GM12873 (cell line): ENCODE measurements at regions not wholly inside any gene's neighbourhood (a gene's known extent, or its start where the extent isn't known, plus 50 kb on each side); places are given as distances from the start of the nearest gene placed in this dataset.

Experiments used
- TF ChIP-seq, protein P1 (sequence below): IDR thresholded peaks from 2 replicates; pipeline ENCODE4 v1.5.1; 2012; ENCODE audit warnings: low read depth, mild to moderate bottlenecking, moderate library complexity, low read length, control low read depth; ENCODE audit not compliant: insufficient read depth; ENCODE audit errors: missing control alignments

DNA sequence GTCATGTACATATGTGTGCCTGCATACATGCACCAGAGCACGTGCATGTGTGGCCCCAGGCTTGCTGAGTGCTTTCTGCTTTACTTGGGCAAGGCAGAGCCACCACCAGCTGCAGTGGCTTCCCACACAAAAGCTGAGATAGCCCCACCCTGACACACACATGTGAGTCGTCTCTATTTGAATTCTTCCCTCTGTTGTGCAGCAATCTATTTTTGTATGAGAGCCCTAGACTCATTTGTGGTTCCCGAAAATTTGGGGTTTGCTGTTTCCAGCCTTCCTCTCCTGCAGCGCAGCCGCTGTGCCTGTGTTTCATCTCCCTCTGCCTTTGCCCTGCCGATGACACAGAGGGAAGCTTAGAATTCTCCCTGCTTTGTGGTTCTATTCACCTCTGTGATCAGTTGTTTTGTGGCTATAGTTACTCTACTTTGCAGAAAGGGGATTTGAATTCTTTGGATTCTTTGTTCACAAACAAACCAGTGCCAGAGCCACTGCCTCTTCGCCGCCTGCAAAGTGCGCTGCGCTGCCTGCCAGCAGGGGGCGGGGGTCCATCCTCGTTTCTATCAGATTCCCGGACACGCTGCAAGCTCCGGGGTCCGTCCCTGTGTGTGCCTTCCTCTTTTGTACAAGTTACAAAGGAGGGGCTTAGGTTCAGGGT is 95.8 kb upstream of the DAP start:
- TF ChIP-seq, protein P1, sequence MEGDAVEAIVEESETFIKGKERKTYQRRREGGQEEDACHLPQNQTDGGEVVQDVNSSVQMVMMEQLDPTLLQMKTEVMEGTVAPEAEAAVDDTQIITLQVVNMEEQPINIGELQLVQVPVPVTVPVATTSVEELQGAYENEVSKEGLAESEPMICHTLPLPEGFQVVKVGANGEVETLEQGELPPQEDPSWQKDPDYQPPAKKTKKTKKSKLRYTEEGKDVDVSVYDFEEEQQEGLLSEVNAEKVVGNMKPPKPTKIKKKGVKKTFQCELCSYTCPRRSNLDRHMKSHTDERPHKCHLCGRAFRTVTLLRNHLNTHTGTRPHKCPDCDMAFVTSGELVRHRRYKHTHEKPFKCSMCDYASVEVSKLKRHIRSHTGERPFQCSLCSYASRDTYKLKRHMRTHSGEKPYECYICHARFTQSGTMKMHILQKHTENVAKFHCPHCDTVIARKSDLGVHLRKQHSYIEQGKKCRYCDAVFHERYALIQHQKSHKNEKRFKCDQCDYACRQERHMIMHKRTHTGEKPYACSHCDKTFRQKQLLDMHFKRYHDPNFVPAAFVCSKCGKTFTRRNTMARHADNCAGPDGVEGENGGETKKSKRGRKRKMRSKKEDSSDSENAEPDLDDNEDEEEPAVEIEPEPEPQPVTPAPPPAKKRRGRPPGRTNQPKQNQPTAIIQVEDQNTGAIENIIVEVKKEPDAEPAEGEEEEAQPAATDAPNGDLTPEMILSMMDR, result peak; percentile 91

GRCh38 chr5:10856071-10856470 is 95.0 kb upstream of the DAP start:
- TF ChIP-seq, protein P1, result no peak

- TF ChIP-seq, protein P1, result no peak
Measured at GRCh38 chr5:10854506-10855277, 93.7 kb upstream of the DAP start.

DNA sequence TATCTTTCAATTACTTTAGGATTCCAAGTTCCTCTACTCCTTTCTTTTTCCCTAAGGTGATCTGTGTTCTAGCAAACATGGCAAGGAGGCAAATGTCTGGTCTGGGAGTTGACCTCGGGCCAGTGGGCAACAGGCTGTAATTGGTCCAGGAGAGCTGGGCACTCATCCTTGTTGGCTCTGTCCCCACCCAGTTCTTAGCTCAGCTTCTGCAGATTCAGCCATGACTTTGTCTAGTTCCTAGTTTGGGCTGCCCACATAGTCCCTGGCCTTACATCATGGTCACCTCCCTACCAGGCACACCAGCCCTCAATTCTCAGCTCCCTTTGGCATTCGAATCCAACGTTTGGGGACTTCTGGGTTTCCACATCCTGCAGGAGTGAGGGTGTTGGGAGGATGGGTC is 92.1 kb upstream of the DAP start:
- TF ChIP-seq, protein P1, result no peak

GRCh38 chr5:10849278-10849677 is 88.2 kb upstream of the DAP start:
- TF ChIP-seq, protein P1, result no peak

GRCh38 chr5:10844016-10844415 is 83.0 kb upstream of the DAP start:
- TF ChIP-seq, protein P1, result no peak

DNA sequence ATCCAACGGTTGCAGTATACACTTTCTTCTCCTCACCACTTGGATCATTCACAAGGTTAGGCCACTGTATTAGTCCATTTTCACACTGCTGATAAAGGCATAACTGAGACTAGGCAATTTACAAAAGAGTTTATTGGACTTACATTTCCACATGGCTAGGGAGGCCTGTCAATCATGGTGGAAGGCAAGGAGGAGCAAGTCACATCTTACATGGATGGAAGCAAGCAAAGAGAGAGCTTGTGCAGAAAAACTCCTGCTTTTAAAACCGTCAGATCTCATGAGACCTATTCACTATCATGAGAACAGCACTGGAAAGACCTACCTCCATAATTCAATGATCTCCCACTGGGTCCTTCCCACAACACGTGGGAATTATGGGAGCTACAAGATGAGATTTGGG is 81.8 kb upstream of the DAP start:
- TF ChIP-seq, protein P1, result no peak
